Erythroblast (primary cell): ENCODE measurements at regions not wholly inside any gene's neighbourhood (a gene's known extent, or its start where the extent isn't known, plus 50 kb on each side); places are given as distances from the start of the nearest gene placed in this dataset.

ENCODE experiments used
- GATA1 ChIP-seq: IDR thresholded peaks from 2 replicates; pipeline ENCODE4 v1.6.1; 2011; ENCODE audit warnings: low read depth, mild to moderate bottlenecking, control low read depth, low read length, moderate library complexity
- POLR2A ChIP-seq: IDR thresholded peaks from 2 replicates; pipeline ENCODE4 v1.6.1; 2011; ENCODE audit warnings: mild to moderate bottlenecking, low read length

GRCh38 chr6:4559281-4559875, 216.8 kb upstream of the CDYL start:
- TF ChIP-seq POLR2A, result no peak
- no peak for TF ChIP-seq GATA1
